ENCODE measurements at regions not wholly inside any gene's neighbourhood (a gene's known extent, or its start where the extent isn't known, plus 50 kb on each side); places are given as distances from the start of the nearest gene placed in this dataset.

- no peak for FAIRE-seq
- POLR2A ChIA-PET: interaction anchor here (1.1 kb wide), 1 partner anchor 16 kb away, joined by 3 read pairs; no protein-coding TSS in a partner anchor
- in situ Hi-C loops (cut with MboI) (no loop called here), intact Hi-C loops (cut with micrococcal nuclease) (no loop called here)
- Histone ChIP-seq H3K27me3 (ENCODE audit: control insufficient read depth in 2 of 2, insufficient read depth in 2 of 2, low read length in 2 of 2) (peaks cover 2 to 30% of the 10 kb centered on the region in 2 experiments; a peak in 2 of 5 replicates), H3K4me2 (ENCODE audit: insufficient read depth, low read length) (no peak overlapping the region), H3K4me1 (replicated peaks in 1 of 2; ENCODE audit: control insufficient read depth in 2 of 2, insufficient read depth in 2 of 2, low read length in 2 of 2) (no peaks in the 10 kb centered on the region), H3K9me1 (ENCODE audit: control insufficient read depth, insufficient read depth, low read length) (peaks cover 3% of the 10 kb centered on the region), H3K9me3 (replicated peaks; ENCODE audit: control insufficient read depth, insufficient read depth, low read depth, low read length) (no peaks in the 10 kb centered on the region), H3K36me3 (ENCODE audit: control insufficient read depth, insufficient read depth, low read length) (no peaks in the 10 kb centered on the region), H3K9ac (ENCODE audit: insufficient read depth in 1 of 2, low read depth in 2 of 2, low read length in 2 of 2) (no peak overlapping the region), H3K27ac (ENCODE audit: extremely low read depth, low read depth, low read length) (no peak overlapping the region), H4K20me1 (replicated peaks; ENCODE audit: control insufficient read depth, insufficient read depth, low read length) (no peaks in the 10 kb centered on the region), H3K79me2 (ENCODE audit: control insufficient read depth, insufficient read depth, low read length) (no peaks in the 10 kb centered on the region), H2AFZ (ENCODE audit: low read depth, low read length) (no peak overlapping the region), H3K4me3 (no peak overlapping the region)
- TF ChIP-seq BCOR (IDR thresholded peaks at IDR 0.05): no peak
- ATAC-seq: no peak
- CTCF ChIA-PET (ENCODE audit: low intra/inter-chr PET ratio): no interaction called here
- no peak for DNase-seq (ENCODE audit: extremely low read depth in 1 of 4, low spot score in 3 of 4)
- WGBS (ENCODE audit: insufficient coverage, low coverage, missing lambda C conversion rate): 0% methylated on average over 5 of the region's 5 CpGs
- no TSS peak for BruUV-seq (replicated peaks)
Observed at GRCh38 chr2:118246726-118247125, 158.5 kb downstream of the INSIG2 start.

GRCh38 chr2:118246079-118246478 lies 157.8 kb downstream of the INSIG2 start:
- Histone ChIP-seq H3K27ac (ENCODE audit: extremely low read depth, low read depth, low read length) (no peak overlapping the region), H3K9ac (ENCODE audit: insufficient read depth in 1 of 2, low read depth in 2 of 2, low read length in 2 of 2) (no peak overlapping the region), H3K4me2 (ENCODE audit: insufficient read depth, low read length) (no peak overlapping the region), H3K79me2 (ENCODE audit: control insufficient read depth, insufficient read depth, low read length) (no peaks in the 10 kb centered on the region), H3K4me1 (replicated peaks in 1 of 2; ENCODE audit: control insufficient read depth in 2 of 2, insufficient read depth in 2 of 2, low read length in 2 of 2) (no peaks in the 10 kb centered on the region), H3K9me1 (ENCODE audit: control insufficient read depth, insufficient read depth, low read length) (peaks cover 3% of the 10 kb centered on the region), H3K27me3 (ENCODE audit: control insufficient read depth in 2 of 2, insufficient read depth in 2 of 2, low read length in 2 of 2) (peaks cover 2 to 36% of the 10 kb centered on the region in 2 experiments; a peak in 2 of 5 replicates), H4K20me1 (replicated peaks; ENCODE audit: control insufficient read depth, insufficient read depth, low read length) (no peaks in the 10 kb centered on the region), H2AFZ (ENCODE audit: low read depth, low read length) (no peak overlapping the region), H3K36me3 (ENCODE audit: control insufficient read depth, insufficient read depth, low read length) (no peaks in the 10 kb centered on the region), H3K9me3 (replicated peaks; ENCODE audit: control insufficient read depth, insufficient read depth, low read depth, low read length) (no peaks in the 10 kb centered on the region), H3K4me3 (no peak overlapping the region)
- POLR2A ChIA-PET: interaction anchor here (1.1 kb wide), 1 partner anchor 17 kb away, joined by 3 read pairs; no protein-coding TSS in a partner anchor
- TF ChIP-seq PTRF (tag; IDR thresholded peaks at IDR 0.05): no peak
- no peak for TF ChIP-seq CHD1 (IDR thresholded peaks at IDR 0.05; ENCODE audit: low read length)
- TF ChIP-seq ZNF134 (CRISPR knock-in tag; conservative IDR thresholded peaks at IDR 0.05): no peak
- TF ChIP-seq ELF4 (CRISPR knock-in tag; IDR thresholded peaks at IDR 0.05): no peak
- TF ChIP-seq ZNF253 (CRISPR knock-in tag; conservative IDR thresholded peaks at IDR 0.05): no peak
- no peak for TF ChIP-seq NCOA4 (IDR thresholded peaks at IDR 0.05; ENCODE audit: partially characterized antibody)
- no peak for TF ChIP-seq ZNF778 (CRISPR knock-in tag; IDR thresholded peaks at IDR 0.05)
- no peak for TF ChIP-seq HDAC2 (IDR thresholded peaks at IDR 0.05)
- TF ChIP-seq BRD9 (IDR thresholded peaks at IDR 0.05; ENCODE audit: low read depth, partially characterized antibody): no peak
- TF ChIP-seq ZNF212 (CRISPR knock-in tag; IDR thresholded peaks at IDR 0.05): no peak
- no peak for TF ChIP-seq SMARCB1 (IDR thresholded peaks at IDR 0.05; ENCODE audit: insufficient read length, low read depth)
- TF ChIP-seq BCOR (IDR thresholded peaks at IDR 0.05): no peak
- DNase-seq (ENCODE audit: extremely low read depth in 1 of 4, low spot score in 3 of 4) (no peak), ATAC-seq (no peak), FAIRE-seq (no peak)
- intact Hi-C loops (cut with micrococcal nuclease): no loop called here
- 0% methylated on average over 4 of the region's 4 CpGs for WGBS (ENCODE audit: insufficient coverage, low coverage, missing lambda C conversion rate)
- in situ Hi-C loops (cut with MboI): no loop called here
- CTCF ChIA-PET (ENCODE audit: low intra/inter-chr PET ratio): no interaction called here
- no TSS peak for BruUV-seq (replicated peaks)

Data from K562 (cell line).